ENCODE measurements at regions not wholly inside any gene's neighbourhood (a gene's known extent, or its start where the extent isn't known, plus 50 kb on each side); places are given as distances from the start of the nearest gene placed in this dataset.

- H3K9me3 Mint-ChIP-seq = peaks cover 0 to 8% (median 0%) of the 10 kb centered on the region in 8 donors
- no peak overlapping the region for H3K4me3 ChIP-seq (ENCODE audit: low read length in 2 of 2)
- DNase-seq = no peak
- H3K36me3 Mint-ChIP-seq = no peaks in the 10 kb centered on the region
- H3K9me3 ChIP-seq (ENCODE audit: control insufficient read depth in 1 of 2, low read length in 2 of 2) = no peaks in the 10 kb centered on the region
- no peaks in the 10 kb centered on the region for H3K27me3 ChIP-seq (ENCODE audit: insufficient read depth, low read length)
- no peaks in the 10 kb centered on the region for H3K27me3 Mint-ChIP-seq
- CTCF ChIA-PET (ENCODE audit: partially characterized antibody) = no interaction called here
- no peak overlapping the region for H3K4me3 Mint-ChIP-seq
- POLR2A ChIA-PET (ENCODE audit: partially characterized antibody) = no interaction called here
- H3K36me3 ChIP-seq (ENCODE audit: insufficient read depth, low read length) = no peaks in the 10 kb centered on the region
- H3K27ac ChIP-seq (ENCODE audit: low read depth, low read length) = no peak overlapping the region
- no peak overlapping the region for H3K27ac Mint-ChIP-seq
- intact Hi-C loops (cut with micrococcal nuclease) = no loop called here
- H3K4me1 Mint-ChIP-seq = peaks cover 0 to 1% (median 0%) of the 10 kb centered on the region in 4 donors
- H3K4me1 ChIP-seq (ENCODE audit: insufficient read depth, low read length) = no peaks in the 10 kb centered on the region
These were observed 280.2 kb downstream of the TCERG1L start for GRCh38 chr10:131031346-131031745.

- no peaks in the 10 kb centered on the region for H3K36me3 ChIP-seq (ENCODE audit: insufficient read depth, low read length)
- no peaks in the 10 kb centered on the region for H3K9me3 ChIP-seq (ENCODE audit: control insufficient read depth in 1 of 2, low read length in 2 of 2)
- Mint-ChIP-seq H3K4me3 (no peak overlapping the region), H3K4me1 (peaks cover 0 to 1% (median 0%) of the 10 kb centered on the region in 4 donors), H3K27ac (no peak overlapping the region), H3K36me3 (no peaks in the 10 kb centered on the region), H3K27me3 (no peaks in the 10 kb centered on the region), H3K9me3 (peaks cover 0 to 8% (median 0%) of the 10 kb centered on the region in 8 donors)
- H3K4me3 ChIP-seq (ENCODE audit: low read length in 2 of 2) = no peak overlapping the region
- no peaks in the 10 kb centered on the region for H3K27me3 ChIP-seq (ENCODE audit: insufficient read depth, low read length)
- DNase-seq = no peak
- H3K4me1 ChIP-seq (ENCODE audit: insufficient read depth, low read length) = no peaks in the 10 kb centered on the region
- intact Hi-C loops (cut with micrococcal nuclease) = no loop called here
- no peak overlapping the region for H3K27ac ChIP-seq (ENCODE audit: low read depth, low read length)
- POLR2A ChIA-PET (ENCODE audit: partially characterized antibody) = no interaction called here
- CTCF ChIA-PET (ENCODE audit: partially characterized antibody) = no interaction called here
These were observed 279.0 kb downstream of the TCERG1L start for GRCh38 chr10:131032329-131033165.

DNA sequence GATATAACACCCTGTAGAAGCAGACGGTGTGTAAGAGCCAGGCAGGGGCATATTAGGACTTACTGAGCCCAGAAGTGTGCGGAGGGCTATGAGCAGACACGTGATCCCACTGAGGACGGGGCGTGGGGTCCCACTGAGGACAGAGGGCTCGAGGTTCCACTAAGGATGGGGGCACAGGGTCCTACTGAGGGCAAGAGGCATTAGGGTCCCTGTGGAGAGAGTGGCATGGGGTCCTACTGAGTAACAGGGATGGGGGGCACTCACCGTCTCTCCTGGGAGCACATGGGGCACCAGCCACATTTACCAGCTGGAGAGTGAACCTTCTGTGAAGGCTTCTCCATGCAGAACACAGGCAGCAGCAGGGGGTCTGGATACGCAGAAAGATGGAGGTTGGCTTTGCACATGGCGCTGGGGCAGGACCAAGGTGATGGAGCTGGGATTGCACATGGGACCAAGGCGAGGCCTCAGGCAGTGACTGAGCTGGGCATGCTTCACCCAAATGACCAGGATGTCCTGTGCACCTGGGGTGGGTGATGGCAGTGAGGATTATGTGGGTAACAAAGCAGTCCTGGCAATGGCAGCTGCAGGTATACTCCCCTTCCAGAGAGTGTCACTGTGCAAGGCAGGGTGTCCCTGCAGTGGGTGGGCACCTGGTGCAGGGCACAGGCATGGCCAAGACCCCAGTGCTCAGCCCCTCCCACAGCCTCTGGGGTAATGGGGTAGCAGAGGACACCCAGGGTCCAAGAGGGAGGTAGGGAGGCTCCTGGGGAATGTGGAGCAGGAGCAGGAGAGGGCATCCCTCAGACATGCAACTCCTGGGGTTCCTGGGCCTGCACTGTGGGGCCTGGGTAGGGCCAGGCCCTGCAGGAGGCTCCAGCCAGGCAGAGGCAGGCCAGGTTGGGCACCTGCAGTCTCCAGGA lies 278.1 kb downstream of the TCERG1L start:
- no peak overlapping the region for H3K4me3 Mint-ChIP-seq
- Histone ChIP-seq H3K36me3 (ENCODE audit: insufficient read depth, low read length) (no peaks in the 10 kb centered on the region), H3K27me3 (ENCODE audit: insufficient read depth, low read length) (no peaks in the 10 kb centered on the region), H3K9me3 (ENCODE audit: control insufficient read depth in 1 of 2, low read length in 2 of 2) (no peaks in the 10 kb centered on the region), H3K4me3 (ENCODE audit: low read length in 2 of 2) (no peak overlapping the region), H3K27ac (ENCODE audit: low read depth, low read length) (no peak overlapping the region), H3K4me1 (ENCODE audit: insufficient read depth, low read length) (no peaks in the 10 kb centered on the region)
- no peaks in the 10 kb centered on the region for H3K27me3 Mint-ChIP-seq
- POLR2A ChIA-PET (ENCODE audit: partially characterized antibody) = no interaction called here
- no peak overlapping the region for H3K27ac Mint-ChIP-seq
- CTCF ChIA-PET (ENCODE audit: partially characterized antibody) = interaction anchor here (0.6 kb wide), 1 partner anchor 570 kb away, joined by 3 read pairs; no protein-coding TSS in a partner anchor
- intact Hi-C loops (cut with micrococcal nuclease) = no loop called here
- H3K36me3 Mint-ChIP-seq = no peaks in the 10 kb centered on the region
- no peak for DNase-seq
- peaks cover 0 to 1% (median 0%) of the 10 kb centered on the region in 4 donors for H3K4me1 Mint-ChIP-seq
- peaks cover 0 to 8% (median 0%) of the 10 kb centered on the region in 8 donors for H3K9me3 Mint-ChIP-seq

GRCh38 chr10:131034451-131034850 lies 277.1 kb downstream of the TCERG1L start:
- intact Hi-C loops (cut with micrococcal nuclease) = no loop called here

DNA sequence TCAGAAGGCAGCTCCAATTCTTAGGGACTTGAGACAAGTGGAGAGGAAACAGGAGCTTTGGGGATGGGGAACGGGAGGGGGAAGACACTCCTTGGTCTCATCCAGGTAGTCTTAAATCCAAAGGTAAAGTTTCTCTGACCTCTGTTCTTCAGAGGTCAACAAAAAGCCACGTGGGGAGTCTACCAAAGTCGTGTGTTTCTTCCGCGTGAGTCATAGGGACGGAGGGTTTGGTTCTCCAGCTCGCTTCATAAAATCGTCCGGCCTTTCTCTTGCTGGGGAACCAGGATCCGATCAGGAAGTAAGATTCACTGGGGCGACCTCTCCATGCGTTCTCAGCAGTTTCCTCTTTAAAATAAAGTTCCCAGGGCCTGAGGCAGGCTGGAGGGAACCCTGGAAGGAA lies 275.7 kb downstream of the TCERG1L start:
- no peak overlapping the region for H3K27ac ChIP-seq (ENCODE audit: low read depth, low read length)
- no peak for DNase-seq
- H3K4me1 ChIP-seq (ENCODE audit: insufficient read depth, low read length) = no peaks in the 10 kb centered on the region
- no peaks in the 10 kb centered on the region for H3K36me3 ChIP-seq (ENCODE audit: insufficient read depth, low read length)
- Mint-ChIP-seq H3K4me3 (no peak overlapping the region), H3K36me3 (no peaks in the 10 kb centered on the region), H3K27me3 (no peaks in the 10 kb centered on the region), H3K4me1 (peaks cover 0 to 1% (median 0%) of the 10 kb centered on the region in 4 donors), H3K9me3 (peaks cover 0 to 7% (median 0%) of the 10 kb centered on the region in 8 donors), H3K27ac (no peak overlapping the region)
- intact Hi-C loops (cut with micrococcal nuclease) = no loop called here
- H3K9me3 ChIP-seq (ENCODE audit: control insufficient read depth in 1 of 2, low read length in 2 of 2) = no peaks in the 10 kb centered on the region
- ChIA-PET POLR2A (ENCODE audit: partially characterized antibody) (no interaction called here), CTCF (ENCODE audit: partially characterized antibody) (no interaction called here)
- no peak overlapping the region for H3K4me3 ChIP-seq (ENCODE audit: low read length in 2 of 2)
- no peaks in the 10 kb centered on the region for H3K27me3 ChIP-seq (ENCODE audit: insufficient read depth, low read length)

More at GRCh38 chr10:131034451-131034850, 277.1 kb downstream of the TCERG1L start:
- ChIA-PET CTCF (ENCODE audit: partially characterized antibody) (interaction anchor here (0.6 kb wide), 1 partner anchor 569 kb away, joined by 3 read pairs; no protein-coding TSS in a partner anchor), POLR2A (ENCODE audit: partially characterized antibody) (no interaction called here)
- H3K4me1 Mint-ChIP-seq = peaks cover 0 to 1% (median 0%) of the 10 kb centered on the region in 4 donors
- no peak overlapping the region for H3K4me3 ChIP-seq (ENCODE audit: low read length in 2 of 2)
- no peak overlapping the region for H3K27ac Mint-ChIP-seq
- H3K27me3 ChIP-seq (ENCODE audit: insufficient read depth, low read length) = no peaks in the 10 kb centered on the region
- H3K4me3 Mint-ChIP-seq = no peak overlapping the region
- no peaks in the 10 kb centered on the region for H3K36me3 ChIP-seq (ENCODE audit: insufficient read depth, low read length)
- H3K9me3 ChIP-seq (ENCODE audit: control insufficient read depth in 1 of 2, low read length in 2 of 2) = no peaks in the 10 kb centered on the region
- peaks cover 0 to 3% (median 0%) of the 10 kb centered on the region in 8 donors for H3K9me3 Mint-ChIP-seq
- no peak overlapping the region for H3K27ac ChIP-seq (ENCODE audit: low read depth, low read length)
- DNase-seq = no peak
- H3K4me1 ChIP-seq (ENCODE audit: insufficient read depth, low read length) = no peaks in the 10 kb centered on the region
- no peaks in the 10 kb centered on the region for H3K27me3 Mint-ChIP-seq
- H3K36me3 Mint-ChIP-seq = no peaks in the 10 kb centered on the region

GRCh38 chr10:131038056-131038455 lies 273.5 kb downstream of the TCERG1L start:
- H3K27ac Mint-ChIP-seq = no peak overlapping the region

GRCh38 chr10:131041031-131041430 lies 270.5 kb downstream of the TCERG1L start:
- no peaks in the 10 kb centered on the region for H3K27me3 Mint-ChIP-seq
- Histone ChIP-seq H3K4me3 (ENCODE audit: low read length in 2 of 2) (no peak overlapping the region), H3K4me1 (ENCODE audit: insufficient read depth, low read length) (no peaks in the 10 kb centered on the region), H3K36me3 (ENCODE audit: insufficient read depth, low read length) (no peaks in the 10 kb centered on the region), H3K27ac (ENCODE audit: low read depth, low read length) (no peak overlapping the region), H3K9me3 (ENCODE audit: control insufficient read depth in 1 of 2, low read length in 2 of 2) (no peaks in the 10 kb centered on the region), H3K27me3 (ENCODE audit: insufficient read depth, low read length) (no peaks in the 10 kb centered on the region)
- no peak overlapping the region for H3K4me3 Mint-ChIP-seq
- intact Hi-C loops (cut with micrococcal nuclease) = no loop called here
- H3K36me3 Mint-ChIP-seq = no peaks in the 10 kb centered on the region
- H3K4me1 Mint-ChIP-seq = no peaks in the 10 kb centered on the region
- CTCF ChIA-PET (ENCODE audit: partially characterized antibody) = no interaction called here
- POLR2A ChIA-PET (ENCODE audit: partially characterized antibody) = no interaction called here
- DNase-seq = no peak
- peaks cover 0 to 4% (median 0%) of the 10 kb centered on the region in 8 donors for H3K9me3 Mint-ChIP-seq
- no peak overlapping the region for H3K27ac Mint-ChIP-seq

More at GRCh38 chr10:131038056-131038455, 273.5 kb downstream of the TCERG1L start:
- Mint-ChIP-seq H3K9me3 (peaks cover 0 to 6% (median 0%) of the 10 kb centered on the region in 8 donors), H3K27me3 (no peaks in the 10 kb centered on the region), H3K36me3 (no peaks in the 10 kb centered on the region), H3K4me3 (no peak overlapping the region), H3K4me1 (no peaks in the 10 kb centered on the region)
- no peak overlapping the region for H3K27ac ChIP-seq (ENCODE audit: low read depth, low read length)
- H3K36me3 ChIP-seq (ENCODE audit: insufficient read depth, low read length) = no peaks in the 10 kb centered on the region
- H3K4me1 ChIP-seq (ENCODE audit: insufficient read depth, low read length) = no peaks in the 10 kb centered on the region
- H3K27me3 ChIP-seq (ENCODE audit: insufficient read depth, low read length) = no peaks in the 10 kb centered on the region
- ChIA-PET CTCF (ENCODE audit: partially characterized antibody) (no interaction called here), POLR2A (ENCODE audit: partially characterized antibody) (no interaction called here)
- H3K9me3 ChIP-seq (ENCODE audit: control insufficient read depth in 1 of 2, low read length in 2 of 2) = no peaks in the 10 kb centered on the region
- H3K4me3 ChIP-seq (ENCODE audit: low read length in 2 of 2) = no peak overlapping the region
- DNase-seq = no peak
- intact Hi-C loops (cut with micrococcal nuclease) = no loop called here

Measured in CD4-positive, alpha-beta memory T cell (primary cell).